ENCODE measurements at regions not wholly inside any gene's neighbourhood (a gene's known extent, or its start where the extent isn't known, plus 50 kb on each side); places are given as distances from the start of the nearest gene placed in this dataset.
"Not testable (repeated sequence)": the region's sequence is repeated elsewhere in the genome, so short reads cannot be mapped to it uniquely, and the experiment has no call there.

DNA sequence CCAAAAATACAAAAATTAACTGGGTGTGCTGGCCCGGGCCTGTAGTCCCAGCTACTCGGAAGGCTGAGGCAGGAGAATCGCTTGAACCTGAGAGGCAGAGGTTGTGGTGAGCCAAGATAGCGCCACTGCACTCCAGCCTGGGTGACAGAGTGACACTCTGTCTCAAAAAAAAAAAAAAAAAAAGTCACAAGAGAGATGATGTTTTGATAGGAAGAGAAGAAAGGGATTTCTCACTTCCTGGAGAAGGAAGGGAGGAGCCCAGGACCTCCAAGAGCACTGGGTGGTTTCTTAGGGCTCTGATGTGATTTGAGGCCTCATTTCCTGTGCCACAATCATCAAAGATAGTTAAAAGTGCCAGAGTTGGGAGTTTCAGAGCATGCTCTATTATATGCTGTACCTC is 1048.3 kb downstream of the BCL11B start:
- not testable (repeated sequence) for DNase-seq

GRCh38 chr14:98226411-98226810 is 1045.6 kb downstream of the BCL11B start:
- no peak for DNase-seq

DNA sequence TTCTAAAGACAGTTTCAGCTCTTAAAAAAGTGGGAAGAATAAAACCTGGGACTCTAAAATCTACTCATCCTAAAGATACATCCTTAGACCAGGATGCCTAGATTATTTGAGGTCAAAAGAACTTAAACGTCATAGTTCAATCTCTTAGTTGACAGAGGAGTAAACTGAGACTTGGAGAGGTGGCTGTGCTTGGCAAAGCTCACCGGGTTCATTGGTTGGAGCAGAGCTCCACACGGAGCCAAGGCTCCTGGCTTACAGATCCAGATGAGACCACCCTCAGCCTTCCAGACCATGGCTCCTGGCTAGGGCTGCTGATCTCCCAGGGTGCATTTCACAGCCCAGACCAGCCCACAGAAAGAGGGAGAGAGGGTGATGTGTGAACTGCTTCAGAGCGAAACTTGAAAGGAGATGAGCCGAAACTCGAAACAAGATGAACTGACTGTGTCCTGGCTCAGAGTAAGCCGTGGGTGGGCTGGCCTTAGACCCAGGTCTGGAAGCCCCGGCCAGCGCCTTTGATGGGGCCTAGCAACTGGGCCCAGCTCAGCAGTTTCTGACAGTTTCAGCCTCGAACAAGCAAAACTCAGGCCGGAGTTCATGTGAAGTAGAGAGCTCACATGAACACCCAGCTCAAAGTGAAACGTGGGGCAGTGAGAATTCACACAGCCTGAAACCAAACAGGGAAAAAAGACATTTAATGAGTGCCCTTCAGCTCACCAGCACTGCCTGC is 1044.8 kb downstream of the BCL11B start:
- peak; percentile 59 for DNase-seq

DNA sequence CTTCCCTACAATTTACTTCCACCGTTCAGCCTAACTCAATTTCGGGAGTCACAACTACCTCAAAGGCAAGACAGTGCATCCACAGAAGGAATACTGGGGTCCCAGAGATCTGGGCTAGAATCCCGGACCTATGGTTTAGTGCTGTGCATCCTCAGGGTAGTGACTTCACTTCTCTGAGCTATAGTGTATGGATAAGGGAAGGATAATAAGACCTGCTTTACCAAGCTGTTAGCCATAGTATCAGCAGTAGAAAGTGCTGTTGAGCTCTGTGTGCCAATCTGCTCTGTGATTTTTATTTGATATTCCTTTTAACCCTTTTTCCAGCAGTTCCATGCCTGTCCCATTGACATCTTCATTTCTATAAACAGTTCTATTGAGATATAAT is 1044.3 kb downstream of the BCL11B start:
- no peak for DNase-seq

- no peak for DNase-seq
These were observed 1042.2 kb downstream of the BCL11B start for GRCh38 chr14:98229656-98230366.

DNA sequence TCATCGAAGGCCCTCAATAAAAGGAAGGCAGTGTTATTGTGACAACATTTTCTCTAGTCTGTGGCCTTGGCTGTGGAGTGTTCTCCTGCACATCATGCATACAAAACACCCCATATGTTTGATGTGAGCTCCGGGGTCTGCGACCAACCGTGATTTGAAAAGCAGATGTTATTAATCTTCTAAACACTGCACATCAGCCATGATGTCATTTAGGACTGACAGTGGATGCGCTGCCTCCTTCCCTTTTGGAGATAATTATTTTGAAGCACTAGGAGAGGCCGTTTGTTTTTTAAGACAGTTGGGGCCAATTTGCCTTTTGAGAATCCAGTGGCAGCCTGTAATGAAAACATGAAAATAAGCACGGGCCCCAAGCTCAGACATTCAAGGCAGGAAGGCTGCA is 1041.6 kb downstream of the BCL11B start:
- DNase-seq = no peak

- DNase-seq = no peak
These were observed 1040.8 kb downstream of the BCL11B start for GRCh38 chr14:98231210-98231609.

DNA sequence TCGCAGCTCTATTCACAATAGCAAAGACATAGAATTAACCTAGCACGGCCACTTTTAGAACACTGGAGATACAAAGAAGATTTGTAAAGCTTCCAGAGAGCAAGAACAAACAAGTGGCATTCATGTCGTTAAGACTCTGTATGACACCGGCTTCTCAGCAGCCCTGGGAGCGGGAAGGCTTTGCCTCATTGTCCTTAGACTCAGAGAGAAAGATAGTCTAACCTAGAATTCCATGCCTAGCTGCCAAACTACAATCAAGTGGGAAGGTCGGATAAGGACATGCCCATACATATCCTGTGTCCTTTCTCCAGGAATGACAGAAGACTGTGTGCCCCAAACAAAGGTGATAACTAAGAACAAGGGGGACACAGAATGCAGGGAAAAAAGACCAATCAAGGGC is 1038.3 kb downstream of the BCL11B start:
- no peak for DNase-seq

DNA sequence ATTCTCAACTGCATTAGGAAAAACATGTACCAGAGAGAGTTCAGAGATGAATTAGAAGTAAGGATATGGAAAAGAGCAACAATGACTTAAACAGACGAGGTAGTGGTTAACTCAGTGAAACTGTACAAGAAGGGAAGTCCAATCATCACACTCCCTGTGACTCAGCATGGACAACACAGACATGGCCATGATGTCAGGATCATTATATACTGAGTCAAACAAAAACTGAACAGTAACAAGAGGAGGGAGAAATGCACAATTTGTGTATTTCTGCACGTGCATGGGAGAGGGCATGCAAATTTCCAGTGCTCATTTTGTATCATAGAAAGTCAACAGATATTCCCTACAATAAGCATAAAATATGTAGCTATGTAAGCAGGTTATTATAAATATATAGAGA is 1037.8 kb downstream of the BCL11B start:
- DNase-seq = no peak

DNA sequence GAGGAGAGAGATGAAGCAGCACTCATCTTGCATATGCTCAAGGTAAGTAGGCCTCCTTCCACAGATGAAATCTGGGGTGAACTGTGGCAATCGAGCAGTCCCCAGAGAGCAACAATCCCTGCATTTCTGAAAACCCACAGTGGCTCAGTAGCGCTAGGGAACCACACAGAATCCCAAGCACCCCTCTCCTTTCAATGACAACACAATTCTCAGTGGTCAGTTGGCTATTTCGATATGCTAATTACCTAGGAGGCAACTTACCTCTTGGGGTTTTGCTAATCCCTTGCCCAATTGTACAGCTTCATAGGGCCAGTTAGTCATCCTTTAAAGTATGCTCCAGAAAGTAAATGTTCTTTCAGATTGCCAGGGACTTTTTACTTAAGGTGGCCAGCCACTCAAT is 1035.7 kb downstream of the BCL11B start:
- DNase-seq = no peak

DNA sequence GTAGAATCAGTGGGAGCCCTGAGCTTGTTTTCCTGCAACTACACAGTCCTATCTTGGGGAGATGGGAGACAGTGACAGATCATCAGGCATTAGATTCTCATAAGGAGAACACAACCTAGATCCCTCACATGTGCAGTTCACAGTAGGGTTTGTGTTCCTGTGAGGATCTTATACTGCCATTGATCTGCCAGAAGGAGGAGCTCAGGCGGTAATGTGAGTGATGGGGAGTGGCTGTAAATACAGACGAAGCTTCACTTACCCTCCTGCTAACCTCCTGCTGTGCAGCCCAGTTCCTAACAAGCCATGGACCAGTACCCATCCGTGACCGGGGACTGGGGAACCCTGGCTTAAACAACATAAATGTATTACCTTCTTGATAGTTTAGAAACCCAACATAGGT is 1034.1 kb downstream of the BCL11B start:
- no peak for DNase-seq

DNA sequence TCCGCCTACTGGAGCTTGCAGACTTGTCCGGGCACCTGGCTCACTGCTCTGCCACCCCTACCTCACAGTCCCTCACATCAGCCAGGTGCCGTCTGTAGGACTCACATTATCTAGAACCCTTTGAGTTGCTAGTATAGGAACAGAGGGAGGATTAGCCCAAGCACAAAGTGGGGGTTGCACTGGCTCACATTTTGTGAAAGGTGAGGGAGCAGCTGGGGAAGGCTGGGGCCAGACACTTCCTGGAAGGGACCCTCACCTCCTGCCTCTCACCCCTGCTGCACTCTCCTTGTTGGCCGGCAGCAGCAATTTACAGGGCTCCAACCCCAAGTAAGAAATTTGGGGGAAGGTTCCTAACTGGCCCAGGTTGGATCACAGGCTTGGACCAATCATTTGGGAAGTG is 1031.6 kb downstream of the BCL11B start:
- DNase-seq = no peak

DNA sequence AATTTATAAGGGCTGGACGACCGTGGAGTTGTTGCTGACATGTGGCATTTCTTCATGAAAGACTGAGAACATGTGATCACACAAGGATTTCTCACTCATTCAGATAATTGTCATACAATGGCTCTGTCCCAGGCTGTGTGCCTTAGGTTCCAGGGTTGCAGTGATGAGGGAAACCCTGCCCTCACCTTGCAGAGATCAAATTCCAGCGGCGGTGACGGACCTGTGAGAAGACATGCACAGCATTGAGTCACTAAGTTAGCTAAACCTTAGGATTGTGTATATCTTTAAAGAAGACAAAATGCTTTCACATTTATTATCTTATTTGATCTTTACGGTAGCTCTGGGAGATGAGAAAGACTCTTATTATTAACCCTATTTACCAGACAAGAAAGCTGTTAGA is 1029.1 kb downstream of the BCL11B start:
- DNase-seq = no peak

DNA sequence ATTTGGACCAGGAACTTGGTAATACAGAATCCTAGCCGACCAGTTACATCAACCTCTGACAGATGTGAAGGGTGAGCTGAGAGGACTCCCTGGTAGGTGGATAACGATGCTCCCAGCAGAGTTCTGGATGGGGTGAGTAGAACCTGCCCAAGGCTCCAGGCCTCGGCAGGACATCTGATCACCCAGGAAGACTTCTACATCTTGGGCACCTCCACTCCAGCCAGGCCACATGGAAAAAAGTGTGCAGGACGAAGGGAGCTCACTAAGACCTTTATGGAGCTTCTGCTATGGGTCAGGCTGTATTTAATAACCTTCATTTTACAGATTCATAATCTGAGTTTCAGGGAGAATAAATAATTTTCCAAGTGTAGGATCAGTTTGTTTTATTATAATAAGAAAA is 1028.7 kb downstream of the BCL11B start:
- no peak for DNase-seq

DNA sequence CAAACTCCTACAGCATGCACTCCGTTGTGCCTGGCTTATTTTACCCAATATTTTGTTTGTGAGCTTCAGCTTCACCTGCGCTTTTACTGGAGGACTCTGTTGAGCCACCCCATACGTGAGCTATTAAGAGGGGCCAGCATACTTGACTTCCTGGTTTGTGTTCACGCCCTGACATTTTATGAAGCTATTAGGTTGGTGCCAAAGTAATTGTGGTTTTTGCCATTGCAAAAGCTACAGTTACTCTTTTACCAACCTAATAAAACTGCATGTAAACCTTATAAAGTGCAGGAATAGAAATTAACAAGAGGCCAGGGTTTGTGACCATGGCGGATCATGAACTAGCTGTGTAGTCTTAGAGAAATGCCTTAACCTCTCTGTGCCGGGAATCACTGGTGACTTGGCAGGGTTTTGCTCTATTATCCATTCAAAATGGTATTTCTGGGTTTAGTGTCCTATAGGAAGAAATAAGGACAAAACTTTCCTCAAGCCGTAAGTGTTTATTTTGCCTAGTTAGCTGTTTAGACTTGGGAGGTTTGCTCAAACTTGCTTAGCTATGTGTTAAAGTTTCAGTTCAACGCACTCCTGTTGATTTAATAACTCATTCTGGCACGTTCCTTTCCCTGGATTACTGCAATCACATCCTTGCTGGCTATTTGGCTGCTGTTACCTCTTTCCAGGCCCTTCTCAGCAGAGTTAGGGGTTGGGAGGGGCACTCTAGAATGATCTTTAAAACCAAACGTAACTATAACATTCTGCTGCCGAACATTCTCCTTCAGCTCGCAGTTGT is 1027.6 kb downstream of the BCL11B start:
- no peak for DNase-seq

- DNase-seq = no peak
These were observed 1026.9 kb downstream of the BCL11B start for GRCh38 chr14:98244966-98245569.

DNA sequence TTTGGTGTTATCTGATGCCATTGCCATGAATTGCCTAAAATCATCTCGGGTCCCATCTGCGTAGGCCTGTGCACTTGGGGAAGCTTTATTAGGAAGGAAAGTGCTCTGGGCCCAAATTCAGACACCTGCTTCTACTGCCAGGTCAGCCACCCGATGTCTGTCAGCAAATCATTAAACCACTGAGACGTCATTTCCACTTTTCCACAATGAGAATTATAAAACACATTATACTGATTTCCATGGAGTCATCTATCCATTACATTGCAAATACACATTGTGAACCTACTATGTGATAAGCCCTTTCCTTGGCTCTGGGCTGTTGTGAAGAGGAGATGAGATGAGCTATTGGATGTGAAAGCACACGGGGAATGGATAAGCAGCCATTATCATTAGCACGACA is 1022.9 kb downstream of the BCL11B start:
- DNase-seq = no peak

GRCh38 chr14:98249476-98249875 is 1022.5 kb downstream of the BCL11B start:
- no peak for DNase-seq

- no peak for DNase-seq
These were observed 1019.2 kb downstream of the BCL11B start for GRCh38 chr14:98252820-98253219.

GRCh38 chr14:98259881-98260280 is 1012.1 kb downstream of the BCL11B start:
- no peak for DNase-seq

- no peak for DNase-seq
These were observed 1009.4 kb downstream of the BCL11B start for GRCh38 chr14:98262566-98262965.

DNA sequence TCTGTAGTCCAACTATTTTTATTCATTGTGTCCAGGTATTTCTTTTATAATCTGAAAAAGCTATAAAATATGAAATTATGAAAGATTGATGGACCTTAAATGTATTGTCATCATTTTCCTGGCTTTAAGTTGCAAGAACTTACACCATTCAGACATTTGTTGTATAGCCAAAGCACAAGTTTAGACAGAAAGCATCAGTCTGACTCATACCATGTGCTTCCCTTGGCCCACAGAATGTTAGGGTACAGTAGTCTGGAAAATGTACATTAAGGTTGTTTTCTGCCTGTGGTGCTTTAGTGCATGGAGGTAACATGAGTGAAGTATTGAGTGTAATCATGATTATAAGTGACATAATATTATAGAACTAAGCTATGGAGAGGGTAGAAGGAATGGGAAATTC is 1002.5 kb downstream of the BCL11B start:
- DNase-seq = no peak

DNA sequence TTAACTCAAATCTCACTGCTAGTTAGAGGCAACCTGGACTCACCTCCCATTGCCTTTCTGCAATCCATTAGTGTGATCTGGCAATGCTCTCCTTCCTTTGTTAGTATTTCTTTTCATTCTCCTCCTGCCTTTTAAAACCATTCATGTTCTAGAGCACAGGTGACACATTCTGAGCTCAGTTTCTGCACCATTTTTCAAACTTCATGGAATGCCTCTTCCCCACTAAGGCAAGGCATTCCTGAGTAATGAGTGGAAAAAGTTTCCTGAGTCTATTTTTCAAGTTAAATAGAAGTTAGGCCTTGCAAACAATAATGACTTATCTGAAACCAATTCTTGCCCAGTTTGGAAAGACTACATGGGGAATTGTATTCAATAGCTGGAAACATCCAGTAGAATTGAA is 1001.8 kb downstream of the BCL11B start:
- DNase-seq = no peak

DNA sequence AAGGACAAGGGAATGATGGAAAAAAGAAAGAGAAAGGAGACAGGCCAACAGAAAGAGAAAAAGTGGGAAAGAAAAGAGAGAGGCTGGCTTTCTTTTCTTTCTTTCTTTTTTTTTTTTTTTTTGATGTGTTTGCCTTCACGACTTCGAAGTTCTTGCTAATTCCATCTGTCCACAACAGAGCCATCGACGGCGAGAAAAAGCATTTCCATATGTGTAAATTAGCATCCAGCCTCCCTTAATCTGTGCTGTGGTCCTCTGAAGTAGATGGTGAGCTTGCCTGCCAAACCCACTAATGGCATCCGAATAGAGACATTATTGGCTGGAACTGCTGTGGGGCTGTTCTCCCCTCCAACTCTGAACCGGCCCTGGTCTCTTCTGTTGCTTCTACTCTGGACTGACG is 997.4 kb downstream of the BCL11B start:
- no peak for DNase-seq
